PC-3 (cell line): ENCODE measurements at regions not wholly inside any gene's neighbourhood (a gene's known extent, or its start where the extent isn't known, plus 50 kb on each side); places are given as distances from the start of the nearest gene placed in this dataset.

ENCODE experiments used
- ATAC-seq: fragments of 200-7000 bp; cut with Tn5 transposase; 2 replicates; pipeline ENCODE4 v1.9.1; 2020; ENCODE audit warnings: mild to moderate bottlenecking, moderate library complexity
- BruUV-seq: library from RNA; stranded (reverse); fragments of 400-500 nt; replicated peaks from 2 replicates; lab custom pipeline; 2021; lab: Mats Ljungman, UMichigan
- CTCF ChIA-PET: fragments of 300-600 bp; sonication (Branson Sonifier 250); formaldehyde crosslinking; loops from one replicate; lab custom pipeline; 2022; ENCODE audit warnings: antibody characterized with exemption; lab: Charles Lee
- POLR2A ChIA-PET: fragments of 300-600 bp; sonication (Branson Sonifier 250); formaldehyde crosslinking; loops from one replicate; lab custom pipeline; 2022; ENCODE audit warnings: antibody characterized with exemption; ENCODE audit not compliant: unreplicated experiment; lab: Charles Lee
- DNase-seq: peaks from one replicate; pipeline ENCODE4 v3.0.0-alpha.2; 2015
- H2AFZ ChIP-seq: fragments of 300-600 bp; sonication (generic); 2 replicates; pipeline ENCODE4 v1.6.0; 2016; ENCODE audit warnings: antibody characterized with exemption, low read length
- H3F3A ChIP-seq: fragments of 300-600 bp; sonication (generic); one replicate; pipeline ENCODE4 v1.6.0; 2017; ENCODE audit warnings: antibody characterized with exemption, low read length, control low read depth, mild to moderate bottlenecking; ENCODE audit not compliant: unreplicated experiment
- H3K27ac ChIP-seq: fragments of 300-600 bp; sonication (generic); 2 replicates; pipeline ENCODE4 v1.5.1; 2016; ENCODE audit warnings: mild to moderate bottlenecking, low read length
- H3K27me3 ChIP-seq: fragments of 300-600 bp; sonication (generic); 2 replicates; pipeline ENCODE4 v1.6.1; 2016; ENCODE audit warnings: low read length, mixed read lengths
- H3K36me3 ChIP-seq: fragments of 300-600 bp; sonication (generic); 2 replicates; pipeline ENCODE4 v1.6.1; 2016; ENCODE audit warnings: low read depth, mixed run types, low read length, mixed read lengths
- H3K4me1 ChIP-seq: fragments of 300-600 bp; sonication (generic); 2 replicates; pipeline ENCODE4 v1.5.1; 2016; ENCODE audit warnings: low read length; ENCODE audit not compliant: insufficient read depth
- H3K4me2 ChIP-seq: fragments of 300-600 bp; sonication (generic); 2 replicates; pipeline ENCODE4 v1.6.0; 2016; ENCODE audit warnings: low read length
- H3K4me3 ChIP-seq: fragments of 300-600 bp; sonication (generic); 2 replicates; pipeline ENCODE4 v1.5.1; 2016; ENCODE audit warnings: mild to moderate bottlenecking, low read length, mixed read lengths
- H3K79me2 ChIP-seq: fragments of 300-600 bp; sonication (generic); 2 replicates; pipeline ENCODE4 v1.6.1; 2017; ENCODE audit warnings: low read length, mixed read lengths
- H3K9ac ChIP-seq: fragments of 300-600 bp; sonication (generic); 2 replicates; pipeline ENCODE4 v1.6.0; 2016; ENCODE audit warnings: mild to moderate bottlenecking, low read length
- H3K9me2 ChIP-seq: fragments of 300-600 bp; sonication (generic); replicated peaks from 2 replicates; pipeline ENCODE4 v1.6.1; 2016; ENCODE audit warnings: mixed run types, low read length, mixed read lengths
- H3K9me3 ChIP-seq: fragments of 300-600 bp; sonication (generic); 2 replicates; pipeline ENCODE4 v1.6.1; 2016; ENCODE audit warnings: low read length, mixed read lengths
- H4K20me1 ChIP-seq: fragments of 300-600 bp; sonication (generic); 2 replicates; pipeline ENCODE4 v1.6.1; 2016; ENCODE audit warnings: low read length, mixed read lengths
- CTCF ChIP-seq: fragments of 300-600 bp; sonication (generic); conservative IDR thresholded peaks from 2 replicates; pipeline ENCODE4 v1.5.1; 2017; ENCODE audit warnings: antibody characterized with exemption, low read depth, mild to moderate bottlenecking, low read length
- EZH2 ChIP-seq: fragments of 300-600 bp; sonication (generic); IDR thresholded peaks from one replicate; pipeline ENCODE4 v1.6.1; 2017; ENCODE audit warnings: antibody characterized with exemption, mild to moderate bottlenecking, low read length; ENCODE audit not compliant: unreplicated experiment
- EZH2phosphoT487 ChIP-seq: fragments of 300-600 bp; sonication (generic); IDR thresholded peaks from 2 replicates; pipeline ENCODE4 v1.6.1; 2018; ENCODE audit warnings: mild to moderate bottlenecking, antibody characterized with exemption, low read length, borderline replicate concordance
- intact Hi-C: fragments of 100-400 bp; cut with micrococcal nuclease; formaldehyde crosslinking; loops from 2 replicates; pipeline ENCODE4 v1.9.0; 2023

DNA sequence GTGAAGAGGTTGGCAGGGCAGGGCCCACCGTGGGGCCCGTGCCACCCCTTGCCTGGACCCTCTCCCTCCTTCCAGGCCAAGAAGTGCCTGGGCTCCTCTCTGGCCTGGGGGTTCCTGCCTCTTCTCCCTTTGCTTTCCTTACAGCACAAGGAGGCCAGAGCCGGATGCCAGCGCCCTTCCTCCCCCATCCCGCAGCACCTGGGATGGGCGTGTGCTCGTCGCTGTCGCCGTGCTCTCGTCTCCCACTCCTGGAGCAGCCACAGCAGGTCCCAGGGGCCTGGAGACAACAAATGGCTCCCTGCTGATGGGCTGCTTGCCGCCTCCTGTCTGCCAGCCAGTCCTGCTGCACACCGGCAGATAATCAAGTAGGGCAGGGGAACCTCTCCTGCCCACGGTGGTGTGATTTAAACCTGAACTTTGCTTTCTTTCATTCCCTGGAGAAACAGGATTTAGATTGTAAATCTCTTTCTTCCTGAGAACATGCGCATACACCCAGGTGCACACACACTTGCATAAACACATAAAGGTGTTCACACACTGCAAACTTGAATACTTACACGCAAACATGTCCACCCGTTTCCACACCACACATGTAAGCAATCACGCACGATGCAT, 50.8 kb upstream of the POU3F1 start:
- no TSS peak for BruUV-seq
- no peaks in the 10 kb centered on the region for H3K36me3 ChIP-seq
- no peak for TF ChIP-seq EZH2phosphoT487
- TF ChIP-seq CTCF, result no peak
- TF ChIP-seq EZH2, result no peak
- H2AFZ ChIP-seq, result no peak overlapping the region
- H3K79me2 ChIP-seq, result no peaks in the 10 kb centered on the region
- intact Hi-C loops, result no loop called here
- peaks cover 40% of the 10 kb centered on the region; the same call in 1 of the 2 replicates for H3K27me3 ChIP-seq
- no peak overlapping the region for H3K27ac ChIP-seq
- no peak for DNase-seq
- ChIA-PET CTCF (no interaction called here), POLR2A (no interaction called here)
- H3K4me1 ChIP-seq, result no peaks in the 10 kb centered on the region
- ATAC-seq, result no peak
- no peaks in the 10 kb centered on the region for H3F3A ChIP-seq
- no peaks in the 10 kb centered on the region for H3K9me3 ChIP-seq
- no peaks in the 10 kb centered on the region for H4K20me1 ChIP-seq
- H3K9ac ChIP-seq, result no peak overlapping the region
- no peak overlapping the region for H3K4me2 ChIP-seq
- H3K4me3 ChIP-seq, result no peak overlapping the region
- no peaks in the 10 kb centered on the region for H3K9me2 ChIP-seq
